ENCODE measurements at regions not wholly inside any gene's neighbourhood (a gene's known extent, or its start where the extent isn't known, plus 50 kb on each side); places are given as distances from the start of the nearest gene placed in this dataset.

DNA sequence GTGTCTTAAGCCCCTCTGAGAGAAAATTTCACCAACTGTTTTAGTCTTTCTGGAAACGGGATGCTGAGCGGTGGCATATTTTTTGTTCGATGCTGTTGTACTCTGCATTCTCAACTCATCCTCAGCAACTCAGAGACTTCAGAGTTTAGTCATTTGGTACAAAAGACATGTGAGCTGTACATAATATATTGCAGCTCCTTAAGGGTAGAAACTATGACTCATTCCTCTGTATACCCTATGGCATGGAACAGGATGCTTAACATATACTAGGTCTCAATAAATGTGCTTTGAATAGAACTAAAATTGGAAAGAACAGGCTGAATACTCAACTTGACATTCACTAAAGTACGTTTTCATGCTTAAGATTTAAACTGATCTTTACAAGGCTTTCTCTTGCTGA, 130.5 kb upstream of the SLITRK2 start:
- in situ Hi-C loops (cut with HindIII; ENCODE audit: low pct_ligation_motif_present, low sequenced_read_pairs), result no loop called here
- H3K27me3 ChIP-seq (replicated peaks), result no peaks in the 10 kb centered on the region
- no peaks in the 10 kb centered on the region for H3K36me3 ChIP-seq (replicated peaks)
- H3K4me3 ChIP-seq (ENCODE audit: low read depth, low read length), result no peak overlapping the region
- DNase-seq, result no peak
- no peak overlapping the region for H3K27ac ChIP-seq
- TF ChIP-seq, protein P1, sequence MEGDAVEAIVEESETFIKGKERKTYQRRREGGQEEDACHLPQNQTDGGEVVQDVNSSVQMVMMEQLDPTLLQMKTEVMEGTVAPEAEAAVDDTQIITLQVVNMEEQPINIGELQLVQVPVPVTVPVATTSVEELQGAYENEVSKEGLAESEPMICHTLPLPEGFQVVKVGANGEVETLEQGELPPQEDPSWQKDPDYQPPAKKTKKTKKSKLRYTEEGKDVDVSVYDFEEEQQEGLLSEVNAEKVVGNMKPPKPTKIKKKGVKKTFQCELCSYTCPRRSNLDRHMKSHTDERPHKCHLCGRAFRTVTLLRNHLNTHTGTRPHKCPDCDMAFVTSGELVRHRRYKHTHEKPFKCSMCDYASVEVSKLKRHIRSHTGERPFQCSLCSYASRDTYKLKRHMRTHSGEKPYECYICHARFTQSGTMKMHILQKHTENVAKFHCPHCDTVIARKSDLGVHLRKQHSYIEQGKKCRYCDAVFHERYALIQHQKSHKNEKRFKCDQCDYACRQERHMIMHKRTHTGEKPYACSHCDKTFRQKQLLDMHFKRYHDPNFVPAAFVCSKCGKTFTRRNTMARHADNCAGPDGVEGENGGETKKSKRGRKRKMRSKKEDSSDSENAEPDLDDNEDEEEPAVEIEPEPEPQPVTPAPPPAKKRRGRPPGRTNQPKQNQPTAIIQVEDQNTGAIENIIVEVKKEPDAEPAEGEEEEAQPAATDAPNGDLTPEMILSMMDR (IDR thresholded peaks at IDR 0.05; ENCODE audit: low read depth, low read length, missing control alignments), result no peak

DNA sequence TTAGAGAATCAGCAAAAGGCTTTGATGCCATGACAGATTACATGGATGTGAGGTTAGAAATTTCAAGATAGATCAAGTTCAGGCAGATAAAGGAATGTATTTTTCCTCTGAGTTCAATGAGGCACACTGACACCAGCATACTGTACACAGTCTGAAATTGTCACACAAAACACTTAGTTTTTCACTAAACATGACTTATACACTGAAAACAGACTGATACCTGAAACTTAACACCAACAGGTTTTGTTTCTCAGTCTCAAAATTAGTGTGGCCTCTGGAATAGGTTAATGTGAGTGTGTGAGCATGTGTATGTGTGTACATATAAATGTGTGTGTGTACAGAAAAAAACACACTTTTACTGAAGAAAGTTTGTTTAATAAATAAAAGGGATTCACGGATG, 129.9 kb upstream of the SLITRK2 start:
- no peak overlapping the region for H3K4me3 ChIP-seq (ENCODE audit: low read depth, low read length)
- in situ Hi-C loops (cut with HindIII; ENCODE audit: low pct_ligation_motif_present, low sequenced_read_pairs), result no loop called here
- TF ChIP-seq, protein P1 (IDR thresholded peaks at IDR 0.05; ENCODE audit: low read depth, low read length, missing control alignments), result no peak
- H3K27me3 ChIP-seq (replicated peaks), result no peaks in the 10 kb centered on the region
- no peaks in the 10 kb centered on the region for H3K36me3 ChIP-seq (replicated peaks)
- H3K27ac ChIP-seq, result no peak overlapping the region
- no peak for DNase-seq

DNA sequence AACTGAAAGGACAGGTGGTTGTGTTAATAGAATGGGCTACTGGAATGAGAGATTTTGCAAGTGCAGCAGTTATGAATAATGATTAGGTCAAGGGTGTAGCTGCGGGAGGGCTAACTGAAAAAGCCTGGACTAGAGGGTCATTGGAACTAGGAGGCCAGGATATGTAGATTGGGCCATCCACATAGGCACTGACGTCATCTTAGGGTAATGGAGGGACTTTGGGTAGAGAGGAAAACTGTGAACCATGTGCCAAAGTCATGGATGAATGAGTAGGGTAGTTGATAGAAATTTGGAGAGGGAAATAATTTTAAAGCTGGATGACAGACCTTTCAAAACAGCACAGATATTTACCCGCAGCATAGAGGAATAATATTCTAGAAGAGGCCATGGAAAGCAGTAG, 123.6 kb upstream of the SLITRK2 start:
- no peak overlapping the region for H3K27ac ChIP-seq
- H3K4me3 ChIP-seq (ENCODE audit: low read depth, low read length), result no peak overlapping the region
- TF ChIP-seq, protein P1 (IDR thresholded peaks at IDR 0.05; ENCODE audit: low read depth, low read length, missing control alignments), result no peak
- DNase-seq, result no peak
- H3K36me3 ChIP-seq (replicated peaks), result no peaks in the 10 kb centered on the region
- H3K27me3 ChIP-seq (replicated peaks), result no peaks in the 10 kb centered on the region
- in situ Hi-C loops (cut with HindIII; ENCODE audit: low pct_ligation_motif_present, low sequenced_read_pairs), result no loop called here

GRCh38 chrX:145715641-145716138, 101.9 kb upstream of the SLITRK2 start:
- no peak overlapping the region for H3K4me3 ChIP-seq (ENCODE audit: low read depth, low read length)
- H3K27me3 ChIP-seq (replicated peaks), result no peaks in the 10 kb centered on the region
- TF ChIP-seq, protein P1 (IDR thresholded peaks at IDR 0.05; ENCODE audit: low read depth, low read length, missing control alignments), result no peak
- no peak overlapping the region for H3K27ac ChIP-seq
- no peaks in the 10 kb centered on the region for H3K36me3 ChIP-seq (replicated peaks)
- in situ Hi-C loops (cut with HindIII; ENCODE audit: low pct_ligation_motif_present, low sequenced_read_pairs), result no loop called here
- DNase-seq, result no peak

- Histone ChIP-seq H3K27me3 (replicated peaks) (no peaks in the 10 kb centered on the region), H3K27ac (no peak overlapping the region), H3K36me3 (replicated peaks) (no peaks in the 10 kb centered on the region), H3K4me3 (ENCODE audit: low read depth, low read length) (no peak overlapping the region)
- no peak for DNase-seq
- TF ChIP-seq, protein P1 (IDR thresholded peaks at IDR 0.05; ENCODE audit: low read depth, low read length, missing control alignments), result no peak
- in situ Hi-C loops (cut with HindIII; ENCODE audit: low pct_ligation_motif_present, low sequenced_read_pairs), result no loop called here
These were observed 101.4 kb upstream of the SLITRK2 start for GRCh38 chrX:145716226-145716625.

GRCh38 chrX:145727476-145727875, 90.2 kb upstream of the SLITRK2 start:
- in situ Hi-C loops (cut with HindIII; ENCODE audit: low pct_ligation_motif_present, low sequenced_read_pairs), result no loop called here
- TF ChIP-seq, protein P1 (IDR thresholded peaks at IDR 0.05; ENCODE audit: low read depth, low read length, missing control alignments), result no peak
- peak; percentile 8 for DNase-seq

More at GRCh38 chrX:145727476-145727875, 90.2 kb upstream of the SLITRK2 start:
- no peaks in the 10 kb centered on the region for H3K27me3 ChIP-seq (replicated peaks)
- H3K36me3 ChIP-seq (replicated peaks), result no peaks in the 10 kb centered on the region
- no peak overlapping the region for H3K4me3 ChIP-seq (ENCODE audit: low read depth, low read length)
- H3K27ac ChIP-seq, result no peak overlapping the region
